Activated CD8-positive, alpha-beta T cell treated with anti-CD3 and anti-CD28 coated beads for 36 hours (primary cell): ENCODE measurements at regions not wholly inside any gene's neighbourhood (a gene's known extent, or its start where the extent isn't known, plus 50 kb on each side); places are given as distances from the start of the nearest gene placed in this dataset.

Experiments
- ATAC-seq: fragments of 200-7000 bp; cut with Tn5 transposase; one replicate; pipeline ENCODE4 v1.10.0; 2021; ENCODE audit warnings: mild to moderate bottlenecking, moderate library complexity
- CTCF ChIA-PET: fragments of 350-600 bp; sonication (Branson Sonifier 250); formaldehyde crosslinking; loops from one replicate; lab custom pipeline; 2021; ENCODE audit warnings: antibody characterized with exemption; lab: Charles Lee
- POLR2A ChIA-PET: fragments of 350-600 bp; sonication (Branson Sonifier 250); formaldehyde crosslinking; loops from one replicate; lab custom pipeline; 2021; ENCODE audit warnings: antibody characterized with exemption; lab: Charles Lee
- DNase-seq: peaks from one replicate; pipeline ENCODE4 v3.0.0-alpha.2; 2020
- H3K27ac Mint-ChIP-seq: one replicate; pipeline ENCODE4 v1.8.0; 2021; ENCODE audit warnings: mild to moderate bottlenecking, mixed read lengths
- H3K27me3 Mint-ChIP-seq: one replicate; pipeline ENCODE4 v1.8.0; 2021; ENCODE audit warnings: mixed read lengths
- H3K36me3 Mint-ChIP-seq: one replicate; pipeline ENCODE4 v1.8.0; 2021; ENCODE audit warnings: low read depth, mixed read lengths
- H3K4me1 Mint-ChIP-seq: one replicate; pipeline ENCODE4 v1.8.0; 2021; ENCODE audit warnings: low read depth, mixed read lengths
- H3K4me3 Mint-ChIP-seq: one replicate; pipeline ENCODE4 v1.8.0; 2021; ENCODE audit warnings: mild to moderate bottlenecking, moderate library complexity, mixed read lengths
- H3K9me3 Mint-ChIP-seq: one replicate; pipeline ENCODE4 v1.8.0; 2021; ENCODE audit warnings: mixed read lengths
- CTCF ChIP-seq: fragments of 200-600 bp; IDR thresholded peaks from one replicate; pipeline ENCODE4 v1.8.0; 2022; ENCODE audit warnings: antibody characterized with exemption, mild to moderate bottlenecking
- intact Hi-C: fragments of 100-400 bp; cut with micrococcal nuclease; formaldehyde crosslinking; loops from one replicate; pipeline ENCODE4 v1.10.0; 2022

- intact Hi-C loops, result no loop called here
- CTCF ChIA-PET, result no interaction called here
- DNase-seq, result no peak
- Mint-ChIP-seq H3K4me3 (no peak overlapping the region), H3K36me3 (no peaks in the 10 kb centered on the region), H3K4me1 (peaks cover 13% of the 10 kb centered on the region), H3K27me3 (no peaks in the 10 kb centered on the region), H3K9me3 (no peaks in the 10 kb centered on the region), H3K27ac (no peak overlapping the region)
- no peak for TF ChIP-seq CTCF
- POLR2A ChIA-PET, result no interaction called here
- no peak for ATAC-seq
Measured at GRCh38 chr6:21922086-21922485, 328.5 kb downstream of the SOX4 start.

- intact Hi-C loops, result no loop called here
- TF ChIP-seq CTCF, result no peak
- H3K4me3 Mint-ChIP-seq, result no peak overlapping the region
- ChIA-PET CTCF (no interaction called here), POLR2A (no interaction called here)
- no peaks in the 10 kb centered on the region for H3K27me3 Mint-ChIP-seq
- ATAC-seq, result no peak
- H3K27ac Mint-ChIP-seq, result no peak overlapping the region
- H3K9me3 Mint-ChIP-seq, result no peaks in the 10 kb centered on the region
- peaks cover 19% of the 10 kb centered on the region for H3K4me1 Mint-ChIP-seq
- no peak for DNase-seq
- H3K36me3 Mint-ChIP-seq, result no peaks in the 10 kb centered on the region
Measured at GRCh38 chr6:21924002-21924401, 330.5 kb downstream of the SOX4 start.

- no peak overlapping the region for H3K27ac Mint-ChIP-seq
- DNase-seq (no peak), ATAC-seq (no peak)
- no peaks in the 10 kb centered on the region for H3K36me3 Mint-ChIP-seq
- H3K9me3 Mint-ChIP-seq, result peaks cover 3% of the 10 kb centered on the region
- POLR2A ChIA-PET, result no interaction called here
- H3K4me1 Mint-ChIP-seq, result peaks cover 19% of the 10 kb centered on the region
- no peak for TF ChIP-seq CTCF
- H3K27me3 Mint-ChIP-seq, result no peaks in the 10 kb centered on the region
- CTCF ChIA-PET, result no interaction called here
- no peak overlapping the region for H3K4me3 Mint-ChIP-seq
- intact Hi-C loops, result no loop called here
Measured at GRCh38 chr6:21928827-21929226, 335.3 kb downstream of the SOX4 start.

- POLR2A ChIA-PET, result no interaction called here
- Mint-ChIP-seq H3K27ac (no peak overlapping the region), H3K4me1 (peaks cover 11% of the 10 kb centered on the region), H3K4me3 (no peak overlapping the region), H3K27me3 (no peaks in the 10 kb centered on the region), H3K36me3 (no peaks in the 10 kb centered on the region), H3K9me3 (peaks cover 8% of the 10 kb centered on the region)
- TF ChIP-seq CTCF, result no peak
- DNase-seq (no peak), ATAC-seq (no peak)
- intact Hi-C loops, result no loop called here
- CTCF ChIA-PET, result no interaction called here
Measured at GRCh38 chr6:21931641-21932335, 338.2 kb downstream of the SOX4 start.

- Mint-ChIP-seq H3K27ac (no peak overlapping the region), H3K36me3 (no peaks in the 10 kb centered on the region), H3K27me3 (no peaks in the 10 kb centered on the region), H3K4me3 (no peak overlapping the region), H3K9me3 (peaks cover 8% of the 10 kb centered on the region), H3K4me1 (no peaks in the 10 kb centered on the region)
- ATAC-seq, result no peak
- TF ChIP-seq CTCF, result no peak
- intact Hi-C loops, result no loop called here
- DNase-seq, result no peak
- ChIA-PET CTCF (no interaction called here), POLR2A (no interaction called here)
Measured at GRCh38 chr6:21933351-21933750, 339.8 kb downstream of the SOX4 start.
